ENCODE measurements at regions not wholly inside any gene's neighbourhood (a gene's known extent, or its start where the extent isn't known, plus 50 kb on each side); places are given as distances from the start of the nearest gene placed in this dataset.
"Not testable (repeated sequence)": the region's sequence is repeated elsewhere in the genome, so short reads cannot be mapped to it uniquely, and the experiment has no call there.

- no peak for DNase-seq
These were observed 372.3 kb upstream of the SALL1 start for GRCh38 chr16:51523400-51523799.

GRCh38 chr16:51522902-51523301, 371.8 kb upstream of the SALL1 start:
- DNase-seq = no peak

GRCh38 chr16:51516960-51517359, 365.9 kb upstream of the SALL1 start:
- DNase-seq = not testable (repeated sequence)

- DNase-seq = no peak
These were observed 359.3 kb upstream of the SALL1 start for GRCh38 chr16:51510416-51510815.

GRCh38 chr16:51509336-51509735, 358.3 kb upstream of the SALL1 start:
- no peak for DNase-seq

- no peak for DNase-seq
These were observed 357.6 kb upstream of the SALL1 start for GRCh38 chr16:51508490-51509212.

GRCh38 chr16:51507286-51507685, 356.2 kb upstream of the SALL1 start:
- no peak for DNase-seq

- DNase-seq = no peak
These were observed 349.2 kb upstream of the SALL1 start for GRCh38 chr16:51500306-51500705.

- DNase-seq = no peak
These were observed 346.6 kb upstream of the SALL1 start for GRCh38 chr16:51497541-51498211.

- DNase-seq = no peak
These were observed 339.8 kb upstream of the SALL1 start for GRCh38 chr16:51490866-51491265.

GRCh38 chr16:51487880-51488279, 336.8 kb upstream of the SALL1 start:
- DNase-seq = no peak

GRCh38 chr16:51474414-51475091, 323.5 kb upstream of the SALL1 start:
- no peak for DNase-seq

GRCh38 chr16:51473091-51473490, 322.0 kb upstream of the SALL1 start:
- no peak for DNase-seq

- DNase-seq = no peak
These were observed 319.4 kb upstream of the SALL1 start for GRCh38 chr16:51470492-51470891.

GRCh38 chr16:51464996-51465395, 313.9 kb upstream of the SALL1 start:
- DNase-seq = no peak

- DNase-seq = no peak
These were observed 310.2 kb upstream of the SALL1 start for GRCh38 chr16:51461255-51461654.

- DNase-seq = no peak
These were observed 307.5 kb upstream of the SALL1 start for GRCh38 chr16:51458356-51459140.

- DNase-seq = no peak
These were observed 306.7 kb upstream of the SALL1 start for GRCh38 chr16:51457775-51458174.

GRCh38 chr16:51455398-51455797, 304.3 kb upstream of the SALL1 start:
- DNase-seq = no peak

GRCh38 chr16:51453251-51453650, 302.2 kb upstream of the SALL1 start:
- no peak for DNase-seq

- no peak for DNase-seq
These were observed 299.8 kb upstream of the SALL1 start for GRCh38 chr16:51450909-51451308.

- DNase-seq = no peak
These were observed 299.3 kb upstream of the SALL1 start for GRCh38 chr16:51450376-51450775.

- no peak for DNase-seq
These were observed 298.4 kb upstream of the SALL1 start for GRCh38 chr16:51449441-51449840.

All from stimulated activated CD4-positive, alpha-beta T cell treated with anti-CD3 and anti-CD28 coated beads, Interleukin-1b, Interleukin-23, amount 100 ng/mL, for 48 hours (primary cell).